Esophagus squamous epithelium (tissue), 5 donors: ENCODE measurements at regions not wholly inside any gene's neighbourhood (a gene's known extent, or its start where the extent isn't known, plus 50 kb on each side); places are given as distances from the start of the nearest gene placed in this dataset.

Experiments used
- DNase-seq: peaks from one replicate; lab custom pipeline; 2025; lab: John Stamatoyannopoulos, UW
- H3K27ac ChIP-seq, 4 donors: fragments of 200-600 bp; sonication (generic); one replicate each; pipeline ENCODE4 v1.5.1; 2016 to 2019; ENCODE audit warnings: mild to moderate bottlenecking in 1 of 4
- H3K27me3 ChIP-seq, 4 donors: fragments of 200-600 bp; sonication (generic); 1 replicate in 3 of 4; 2 replicates in 1 of 4; pipeline versions ENCODE4 v1.5.1 to v1.6.0; 2017 to 2021; ENCODE audit warnings: antibody characterized with exemption in 1 of 4
- H3K36me3 ChIP-seq, 3 donors: fragments of 200-600 bp; sonication (generic); one replicate each; pipeline ENCODE4 v1.5.1; 2016 to 2019
- H3K4me1 ChIP-seq, 3 donors: fragments of 200-600 bp; sonication (generic); one replicate each; pipeline ENCODE4 v1.5.1; 2017 to 2019
- H3K4me3 ChIP-seq, 4 donors: fragments of 200-600 bp; sonication (generic); 1 replicate in 3 of 4; 2 replicates in 1 of 4; pipeline ENCODE4 v1.5.1; 2016 to 2019; ENCODE audit warnings: mild to moderate bottlenecking in 2 of 4, moderate library complexity in 1 of 4
- H3K9me3 ChIP-seq, 3 donors: fragments of 200-600 bp; sonication (generic); one replicate each; pipeline ENCODE4 v1.5.1; 2016 to 2019
- POLR2A ChIP-seq, 4 donors: fragments of 450-650 bp; IDR thresholded peaks; one replicate each; pipeline ENCODE4 v1.6.1; 2017; ENCODE audit warnings: antibody characterized with exemption in 4 of 4, mild to moderate bottlenecking in 4 of 4, moderate library complexity in 3 of 4
- WGBS, 2 donors: methylation state at CpG; one replicate each; pipeline ENCODE4 v1.1.5; 2018; 5-methylcytosine and 5-hydroxymethylcytosine counted together
- intact Hi-C: fragments of 100-400 bp; cut with DNase I; formaldehyde crosslinking; loops from one replicate; pipeline ENCODE4 v1.15.0; 2022
- TF ChIP-seq, protein P1 (sequence below), 6 experiments: fragments of 450-650 bp in 4 of 6; fragments of 200-600 bp in 2 of 6; sonication (generic) in 2 of 6; IDR thresholded peaks; one replicate each; pipeline ENCODE4 v1.5.1; 2016 to 2019; ENCODE audit warnings: antibody characterized with exemption in 6 of 6, mild to moderate bottlenecking in 4 of 6, moderate library complexity in 4 of 6
- donor health status: DM: yes; HTN: yes; CAD: no.

DNA sequence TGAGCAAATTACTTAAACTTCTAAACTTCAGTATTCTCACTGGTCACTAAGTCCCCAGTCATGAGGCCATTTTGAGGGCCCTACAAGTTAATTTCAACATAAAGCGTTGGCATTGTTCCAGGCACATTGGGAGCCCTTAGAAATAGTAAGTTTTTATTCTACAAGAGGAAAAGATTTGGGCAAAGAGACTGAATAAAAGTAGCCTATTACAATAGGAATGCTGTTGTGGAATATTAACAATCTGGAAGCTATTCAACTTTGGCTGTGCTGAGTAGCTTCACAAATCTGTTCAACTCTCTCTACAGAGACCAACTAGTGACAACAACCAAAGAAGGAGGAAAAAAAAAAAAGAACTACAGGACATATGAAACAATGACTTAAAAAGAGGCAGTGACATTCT is 1287.5 kb upstream of the NXPH2 start:
- H3K4me3 ChIP-seq: no peak overlapping the region
- H3K4me1 ChIP-seq: no peaks in the 10 kb centered on the region
- intact Hi-C loops: no loop called here
- no peaks in the 10 kb centered on the region for H3K27me3 ChIP-seq
- DNase-seq: no peak
- TF ChIP-seq, protein P1, sequence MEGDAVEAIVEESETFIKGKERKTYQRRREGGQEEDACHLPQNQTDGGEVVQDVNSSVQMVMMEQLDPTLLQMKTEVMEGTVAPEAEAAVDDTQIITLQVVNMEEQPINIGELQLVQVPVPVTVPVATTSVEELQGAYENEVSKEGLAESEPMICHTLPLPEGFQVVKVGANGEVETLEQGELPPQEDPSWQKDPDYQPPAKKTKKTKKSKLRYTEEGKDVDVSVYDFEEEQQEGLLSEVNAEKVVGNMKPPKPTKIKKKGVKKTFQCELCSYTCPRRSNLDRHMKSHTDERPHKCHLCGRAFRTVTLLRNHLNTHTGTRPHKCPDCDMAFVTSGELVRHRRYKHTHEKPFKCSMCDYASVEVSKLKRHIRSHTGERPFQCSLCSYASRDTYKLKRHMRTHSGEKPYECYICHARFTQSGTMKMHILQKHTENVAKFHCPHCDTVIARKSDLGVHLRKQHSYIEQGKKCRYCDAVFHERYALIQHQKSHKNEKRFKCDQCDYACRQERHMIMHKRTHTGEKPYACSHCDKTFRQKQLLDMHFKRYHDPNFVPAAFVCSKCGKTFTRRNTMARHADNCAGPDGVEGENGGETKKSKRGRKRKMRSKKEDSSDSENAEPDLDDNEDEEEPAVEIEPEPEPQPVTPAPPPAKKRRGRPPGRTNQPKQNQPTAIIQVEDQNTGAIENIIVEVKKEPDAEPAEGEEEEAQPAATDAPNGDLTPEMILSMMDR (IDR thresholded peaks at IDR 0.05): no peak
- no peak for TF ChIP-seq POLR2A (IDR thresholded peaks at IDR 0.05)
- no peak overlapping the region for H3K27ac ChIP-seq
- H3K9me3 ChIP-seq: no peaks in the 10 kb centered on the region
- H3K36me3 ChIP-seq: no peaks in the 10 kb centered on the region
- WGBS, 2 donors: 50 to 63% methylated on average over 1 of the region's 1 CpG

DNA sequence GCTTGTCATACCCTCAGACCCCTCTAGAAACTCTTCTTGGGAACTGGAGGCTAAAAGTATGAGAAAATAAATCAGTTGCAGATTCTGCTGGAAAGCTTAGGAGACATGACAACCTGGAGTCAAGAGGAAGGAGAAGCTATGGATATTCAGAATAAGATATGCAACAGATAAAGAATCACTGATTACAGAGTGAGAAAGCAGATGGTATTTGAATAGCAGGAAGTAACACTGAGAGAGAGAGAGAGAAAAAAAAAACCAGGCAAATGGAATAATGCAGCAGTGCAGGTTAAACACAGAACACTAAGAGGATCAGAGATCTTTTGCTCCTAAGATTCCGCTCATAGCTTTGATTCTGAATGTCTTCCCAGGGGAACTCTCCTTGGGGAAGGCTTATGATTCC is 1284.1 kb upstream of the NXPH2 start:
- H3K9me3 ChIP-seq: no peaks in the 10 kb centered on the region
- H3K36me3 ChIP-seq: no peaks in the 10 kb centered on the region
- TF ChIP-seq POLR2A (IDR thresholded peaks at IDR 0.05): no peak
- TF ChIP-seq, protein P1 (IDR thresholded peaks at IDR 0.05): no peak
- no peaks in the 10 kb centered on the region for H3K4me1 ChIP-seq
- WGBS, 2 donors: 67 to 88% methylated on average over 1 of the region's 1 CpG
- intact Hi-C loops: no loop called here
- no peaks in the 10 kb centered on the region for H3K27me3 ChIP-seq
- H3K27ac ChIP-seq: no peak overlapping the region
- no peak for DNase-seq
- no peak overlapping the region for H3K4me3 ChIP-seq

DNA sequence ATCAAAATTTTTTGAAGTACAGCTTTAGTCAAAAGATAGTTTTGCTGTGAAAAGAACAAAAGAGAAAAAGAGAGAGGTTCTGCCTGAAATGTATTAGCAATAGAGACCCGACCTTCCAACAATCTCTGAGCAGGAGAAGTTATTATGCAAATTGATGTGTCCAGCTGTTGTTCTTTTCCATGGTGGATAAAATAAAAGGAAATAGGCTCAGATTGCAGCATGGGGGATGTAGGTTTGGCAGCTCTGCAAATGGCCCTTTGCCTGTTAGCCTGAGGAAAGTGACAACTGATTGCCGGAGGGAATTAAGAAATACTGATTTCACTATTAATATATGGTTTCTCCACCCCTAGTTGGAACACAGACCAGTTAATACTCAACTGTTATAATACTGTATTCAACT is 1283.2 kb upstream of the NXPH2 start:
- Histone ChIP-seq H3K27me3 (no peaks in the 10 kb centered on the region), H3K9me3 (no peaks in the 10 kb centered on the region), H3K4me3 (no peak overlapping the region), H3K27ac (no peak overlapping the region), H3K36me3 (no peaks in the 10 kb centered on the region), H3K4me1 (no peaks in the 10 kb centered on the region)
- DNase-seq: no peak
- TF ChIP-seq POLR2A (IDR thresholded peaks at IDR 0.05): no peak
- TF ChIP-seq, protein P1 (IDR thresholded peaks at IDR 0.05): no peak
- 51 to 57% methylated on average over 2 of the region's 2 CpGs for WGBS, 2 donors
- intact Hi-C loops: no loop called here

DNA sequence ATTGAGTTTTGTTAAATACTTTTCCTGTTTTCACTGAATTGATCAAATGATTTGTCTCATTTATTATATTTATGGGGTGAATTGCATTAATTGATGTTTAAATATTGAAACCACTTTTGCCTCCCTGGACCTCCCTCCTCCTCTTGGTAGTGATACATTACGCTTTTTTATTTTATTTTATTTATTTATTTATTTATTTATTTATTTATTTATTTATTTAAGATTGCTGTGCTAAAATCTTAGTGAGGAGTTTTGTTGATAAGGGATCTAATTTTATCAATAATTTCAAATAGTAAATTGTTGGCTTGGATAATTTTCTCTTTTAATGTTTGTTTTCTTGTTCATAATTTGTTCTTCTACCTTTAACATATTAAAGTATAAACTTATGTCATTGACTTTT is 1281.0 kb upstream of the NXPH2 start:
- no peak overlapping the region for H3K27ac ChIP-seq
- TF ChIP-seq POLR2A (IDR thresholded peaks at IDR 0.05): no peak
- TF ChIP-seq, protein P1 (IDR thresholded peaks at IDR 0.05): no peak
- intact Hi-C loops: no loop called here
- H3K36me3 ChIP-seq: no peaks in the 10 kb centered on the region
- 67 to 84% methylated on average over 1 of the region's 1 CpG for WGBS, 2 donors
- no peak overlapping the region for H3K4me3 ChIP-seq
- no peaks in the 10 kb centered on the region for H3K27me3 ChIP-seq
- no peak for DNase-seq
- no peaks in the 10 kb centered on the region for H3K9me3 ChIP-seq
- no peaks in the 10 kb centered on the region for H3K4me1 ChIP-seq

GRCh38 chr2:140057928-140058327 is 1277.7 kb upstream of the NXPH2 start:
- WGBS, 2 donors: 46 to 65% methylated on average over 1 of the region's 1 CpG

More at GRCh38 chr2:140057928-140058327, 1277.7 kb upstream of the NXPH2 start:
- intact Hi-C loops: no loop called here
- Histone ChIP-seq H3K9me3 (no peaks in the 10 kb centered on the region), H3K4me3 (no peak overlapping the region), H3K27me3 (no peaks in the 10 kb centered on the region), H3K36me3 (no peaks in the 10 kb centered on the region), H3K27ac (no peak overlapping the region), H3K4me1 (no peaks in the 10 kb centered on the region)
- TF ChIP-seq, protein P1 (IDR thresholded peaks at IDR 0.05): no peak
- TF ChIP-seq POLR2A (IDR thresholded peaks at IDR 0.05): no peak
- DNase-seq: no peak
